ENCODE measurements at regions not wholly inside any gene's neighbourhood (a gene's known extent, or its start where the extent isn't known, plus 50 kb on each side); places are given as distances from the start of the nearest gene placed in this dataset.

GRCh38 chr10:62733654-62734293 lies 70.7 kb upstream of the ADO start:
- WGBS, 4 donors, result 44 to 63% (median 50%) methylated on average over 4 of the region's 4 CpGs
- peak in 2 of 5 donors; percentile 40 to 66 for DNase-seq

GRCh38 chr10:62734781-62735463 lies 69.6 kb upstream of the ADO start:
- WGBS, 4 donors, result 83 to 92% (median 89%) methylated on average over 7 of the region's 7 CpGs
- no peaks in the 10 kb centered on the region for H3K36me3 ChIP-seq

More at GRCh38 chr10:62733654-62734293, 70.7 kb upstream of the ADO start:
- H3K4me1 ChIP-seq, result peaks cover 0 to 27% (median 0%) of the 10 kb centered on the region in 12 donors
- H3K27me3 ChIP-seq, result peaks cover 0 to 5% (median 0%) of the 10 kb centered on the region in 9 donors
- TF ChIP-seq POLR2A (IDR thresholded peaks at IDR 0.05), result no peak
- TF ChIP-seq, protein P1, sequence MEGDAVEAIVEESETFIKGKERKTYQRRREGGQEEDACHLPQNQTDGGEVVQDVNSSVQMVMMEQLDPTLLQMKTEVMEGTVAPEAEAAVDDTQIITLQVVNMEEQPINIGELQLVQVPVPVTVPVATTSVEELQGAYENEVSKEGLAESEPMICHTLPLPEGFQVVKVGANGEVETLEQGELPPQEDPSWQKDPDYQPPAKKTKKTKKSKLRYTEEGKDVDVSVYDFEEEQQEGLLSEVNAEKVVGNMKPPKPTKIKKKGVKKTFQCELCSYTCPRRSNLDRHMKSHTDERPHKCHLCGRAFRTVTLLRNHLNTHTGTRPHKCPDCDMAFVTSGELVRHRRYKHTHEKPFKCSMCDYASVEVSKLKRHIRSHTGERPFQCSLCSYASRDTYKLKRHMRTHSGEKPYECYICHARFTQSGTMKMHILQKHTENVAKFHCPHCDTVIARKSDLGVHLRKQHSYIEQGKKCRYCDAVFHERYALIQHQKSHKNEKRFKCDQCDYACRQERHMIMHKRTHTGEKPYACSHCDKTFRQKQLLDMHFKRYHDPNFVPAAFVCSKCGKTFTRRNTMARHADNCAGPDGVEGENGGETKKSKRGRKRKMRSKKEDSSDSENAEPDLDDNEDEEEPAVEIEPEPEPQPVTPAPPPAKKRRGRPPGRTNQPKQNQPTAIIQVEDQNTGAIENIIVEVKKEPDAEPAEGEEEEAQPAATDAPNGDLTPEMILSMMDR (IDR thresholded peaks at IDR 0.05), result no peak
- no peak overlapping the region for H3K4me3 ChIP-seq
- H3K27ac ChIP-seq, result peak overlapping the region in 1 of 12 donors; percentile 49
- no peaks in the 10 kb centered on the region for H3K36me3 ChIP-seq
- ATAC-seq, result peak; percentile 75 to 91 (median 82)
- H3K9me3 ChIP-seq, result no peaks in the 10 kb centered on the region
- intact Hi-C loops (cut with DNase I), result no loop called here

DNA sequence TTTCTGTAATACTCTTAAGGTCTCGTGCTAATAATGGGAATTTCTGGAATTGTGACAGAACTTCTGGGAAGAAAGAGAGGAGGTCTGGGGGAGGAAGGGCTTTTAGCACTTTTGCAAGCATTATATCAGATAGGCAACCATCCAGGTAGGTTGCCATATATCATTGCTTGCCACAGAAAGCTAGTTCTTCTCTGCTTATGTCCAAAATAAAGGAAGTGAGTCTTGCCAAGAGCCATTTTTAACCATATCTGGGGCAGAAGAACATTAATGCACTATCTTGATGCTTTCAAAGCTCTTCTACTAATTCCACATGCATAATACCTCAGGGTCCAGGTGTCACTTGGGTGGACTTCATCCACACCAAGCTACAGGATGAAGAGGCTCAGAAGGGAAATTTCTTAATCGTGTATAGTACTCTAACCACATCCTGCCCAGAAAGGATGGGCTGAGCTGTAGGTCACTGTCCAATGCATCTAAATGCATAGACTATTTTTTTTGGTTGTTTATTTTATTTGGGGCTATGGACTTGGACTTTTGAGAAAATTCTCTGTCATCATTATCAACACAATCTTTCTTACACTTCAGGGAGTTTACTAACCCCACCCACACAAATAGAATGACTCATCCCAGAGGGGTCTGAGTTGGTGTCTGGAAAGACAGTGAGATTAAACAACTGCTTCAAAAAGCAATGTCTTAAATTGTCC lies 68.9 kb upstream of the ADO start:
- Histone ChIP-seq H3K36me3 (no peaks in the 10 kb centered on the region), H3K9me3 (no peaks in the 10 kb centered on the region), H3K4me1 (peaks cover 0 to 24% (median 0%) of the 10 kb centered on the region in 12 donors), H3K4me3 (no peak overlapping the region), H3K27ac (no peak overlapping the region), H3K27me3 (peaks cover 0 to 3% (median 0%) of the 10 kb centered on the region in 9 donors)
- TF ChIP-seq POLR2A (IDR thresholded peaks at IDR 0.05), result no peak
- TF ChIP-seq, protein P1 (IDR thresholded peaks at IDR 0.05), result no peak
- DNase-seq, result no peak
- no peak for ATAC-seq
- 38 to 68% (median 64%) methylated on average over 2 of the region's 2 CpGs for WGBS, 4 donors
- intact Hi-C loops (cut with DNase I), result no loop called here

More at GRCh38 chr10:62734781-62735463, 69.6 kb upstream of the ADO start:
- ATAC-seq (no peak), DNase-seq (no peak)
- peaks cover 0 to 5% (median 0%) of the 10 kb centered on the region in 9 donors for H3K27me3 ChIP-seq
- H3K9me3 ChIP-seq, result no peaks in the 10 kb centered on the region
- intact Hi-C loops (cut with DNase I), result no loop called here
- H3K4me3 ChIP-seq, result no peak overlapping the region
- no peak overlapping the region for H3K27ac ChIP-seq
- peaks cover 0 to 24% (median 0%) of the 10 kb centered on the region in 12 donors for H3K4me1 ChIP-seq
- TF ChIP-seq, protein P1 (IDR thresholded peaks at IDR 0.05), result no peak
- TF ChIP-seq POLR2A (IDR thresholded peaks at IDR 0.05), result no peak

DNA sequence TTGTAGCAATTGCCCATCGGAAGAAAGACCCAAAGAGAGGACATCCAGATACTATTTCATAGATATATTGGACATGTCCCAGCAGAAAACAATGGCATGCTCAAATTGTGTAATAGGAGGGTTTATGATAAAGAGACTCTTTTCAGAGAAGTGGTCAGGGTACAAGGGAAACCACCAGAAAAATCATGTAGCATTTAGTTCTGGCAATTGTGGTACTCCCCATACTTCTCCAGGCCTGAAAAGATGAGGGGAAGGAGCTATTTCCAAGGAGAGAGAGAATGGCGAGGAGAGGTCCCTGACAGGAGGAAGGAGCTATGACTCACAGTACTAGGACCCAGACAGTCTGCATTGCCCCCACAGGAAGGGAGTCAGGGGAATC lies 68.4 kb upstream of the ADO start:
- Histone ChIP-seq H3K27me3 (peaks cover 0 to 3% (median 0%) of the 10 kb centered on the region in 9 donors), H3K4me3 (no peak overlapping the region), H3K9me3 (no peaks in the 10 kb centered on the region), H3K27ac (no peak overlapping the region), H3K4me1 (peaks cover 0 to 24% (median 0%) of the 10 kb centered on the region in 12 donors), H3K36me3 (no peaks in the 10 kb centered on the region)
- no peak for TF ChIP-seq POLR2A (IDR thresholded peaks at IDR 0.05)
- TF ChIP-seq, protein P1 (IDR thresholded peaks at IDR 0.05), result no peak
- DNase-seq (no peak), ATAC-seq (no peak)
- intact Hi-C loops (cut with DNase I), result no loop called here
- 75 to 86% (median 79%) methylated on average over 2 of the region's 2 CpGs for WGBS, 4 donors

Measured in heart left ventricle (tissue), 16 donors.